ENCODE measurements at regions not wholly inside any gene's neighbourhood (a gene's known extent, or its start where the extent isn't known, plus 50 kb on each side); places are given as distances from the start of the nearest gene placed in this dataset.

DNA sequence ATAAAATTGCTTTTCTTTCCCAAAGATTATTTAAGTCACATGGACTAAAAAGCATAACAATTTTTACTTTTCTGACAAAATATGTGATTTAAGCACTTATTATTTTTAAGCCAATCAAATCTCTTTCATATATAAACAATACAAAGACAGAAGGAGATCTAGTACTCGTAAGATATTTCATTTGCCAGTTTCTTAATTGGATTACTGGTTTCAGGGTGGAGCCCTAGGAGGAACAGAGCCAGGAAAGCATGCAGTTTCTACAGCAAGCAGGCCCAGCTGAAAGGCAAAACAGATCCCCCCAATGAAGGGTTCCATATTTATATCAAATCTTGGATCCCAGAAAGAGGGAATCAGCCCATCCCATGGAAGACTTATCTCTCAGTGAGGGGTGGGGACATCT is 177.0 kb downstream of the KIF18A start:
- no peak for DNase-seq
- Histone ChIP-seq H3K4me3 (ENCODE audit: low read length in 2 of 2) (no peak overlapping the region), H3K36me3 (ENCODE audit: control insufficient read depth in 1 of 2, insufficient read depth in 2 of 2, low read length in 1 of 2) (no peaks in the 10 kb centered on the region), H3K27ac (ENCODE audit: low read depth in 1 of 2, low read length in 2 of 2) (no peak overlapping the region), H3K9me3 (ENCODE audit: control insufficient read depth, low read length) (no peaks in the 10 kb centered on the region), H3K27me3 (ENCODE audit: control insufficient read depth in 1 of 2, insufficient read depth in 2 of 2, low read length in 1 of 2) (no peaks in the 10 kb centered on the region), H3K4me1 (ENCODE audit: control insufficient read depth in 1 of 2, insufficient read depth in 2 of 2, low read length in 2 of 2) (no peaks in the 10 kb centered on the region)
- intact Hi-C loops (cut with DNase I): no loop called here
- no peak for ATAC-seq (ENCODE audit: low FRiP score)
- WGBS, 2 donors: 29 to 40% methylated on average over 1 of the region's 1 CpG

DNA sequence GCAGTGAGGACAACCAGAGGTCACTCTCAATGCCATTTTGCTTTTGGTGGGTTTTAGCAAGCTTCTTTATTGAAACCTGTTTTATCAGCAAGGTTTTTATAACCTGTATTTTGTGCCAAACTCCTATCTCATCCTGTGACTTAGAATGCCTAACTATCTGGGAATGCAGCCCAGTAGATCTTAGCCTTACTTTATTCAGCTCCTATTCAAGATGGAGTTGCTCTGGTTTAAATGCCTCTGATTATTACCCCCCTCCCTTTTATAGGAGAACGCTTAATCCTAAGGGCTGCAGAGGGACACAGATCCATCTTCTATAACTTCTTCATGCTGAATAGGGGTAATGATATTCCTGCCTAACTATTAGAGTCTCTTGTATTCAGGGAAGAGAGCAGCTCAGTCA is 179.1 kb downstream of the KIF18A start:
- Histone ChIP-seq H3K27me3 (ENCODE audit: control insufficient read depth in 1 of 2, insufficient read depth in 2 of 2, low read length in 1 of 2) (no peaks in the 10 kb centered on the region), H3K4me3 (ENCODE audit: low read length in 2 of 2) (no peak overlapping the region), H3K4me1 (ENCODE audit: control insufficient read depth in 1 of 2, insufficient read depth in 2 of 2, low read length in 2 of 2) (no peaks in the 10 kb centered on the region), H3K9me3 (ENCODE audit: control insufficient read depth, low read length) (no peaks in the 10 kb centered on the region), H3K36me3 (ENCODE audit: control insufficient read depth in 1 of 2, insufficient read depth in 2 of 2, low read length in 1 of 2) (no peaks in the 10 kb centered on the region), H3K27ac (ENCODE audit: low read depth in 1 of 2, low read length in 2 of 2) (no peak overlapping the region)
- ATAC-seq (ENCODE audit: low FRiP score) (no peak), DNase-seq (no peak)
- intact Hi-C loops (cut with DNase I): no loop called here
- 75 to 79% methylated on average over 1 of the region's 1 CpG for WGBS, 2 donors

DNA sequence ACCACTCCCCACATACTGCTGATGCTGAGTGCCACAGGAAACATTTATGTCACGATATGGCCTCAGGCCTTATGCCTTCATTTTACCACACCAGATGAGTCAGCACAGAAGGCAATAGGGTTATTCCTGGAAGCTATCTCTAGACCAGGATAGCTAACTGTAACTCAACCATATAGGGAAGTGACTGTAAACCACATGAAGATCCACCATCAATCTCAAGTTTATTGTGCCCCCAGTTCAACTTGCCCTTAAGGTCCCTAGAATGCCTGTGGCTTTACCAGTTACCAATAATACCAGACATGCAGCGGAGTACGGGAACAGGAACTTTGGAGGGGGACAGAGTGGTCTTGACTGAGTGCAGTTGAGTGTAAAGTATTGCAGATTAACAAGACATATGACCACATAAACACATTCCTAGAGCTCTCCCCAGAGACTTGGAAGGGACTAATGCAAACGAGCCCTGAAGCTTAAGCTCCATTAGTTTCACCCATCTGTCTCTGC is 180.9 kb downstream of the KIF18A start:
- H3K27ac ChIP-seq (ENCODE audit: low read depth in 1 of 2, low read length in 2 of 2): no peak overlapping the region
- intact Hi-C loops (cut with DNase I): no loop called here
- no peaks in the 10 kb centered on the region for H3K36me3 ChIP-seq (ENCODE audit: control insufficient read depth in 1 of 2, insufficient read depth in 2 of 2, low read length in 1 of 2)
- H3K4me1 ChIP-seq (ENCODE audit: control insufficient read depth in 1 of 2, insufficient read depth in 2 of 2, low read length in 2 of 2): no peaks in the 10 kb centered on the region
- ATAC-seq (ENCODE audit: low FRiP score) (no peak), DNase-seq (no peak)
- H3K27me3 ChIP-seq (ENCODE audit: control insufficient read depth in 1 of 2, insufficient read depth in 2 of 2, low read length in 1 of 2): no peaks in the 10 kb centered on the region
- H3K4me3 ChIP-seq (ENCODE audit: low read length in 2 of 2): no peak overlapping the region
- 55 to 63% methylated on average over 4 of the region's 4 CpGs for WGBS, 2 donors
- no peaks in the 10 kb centered on the region for H3K9me3 ChIP-seq (ENCODE audit: control insufficient read depth, low read length)

DNA sequence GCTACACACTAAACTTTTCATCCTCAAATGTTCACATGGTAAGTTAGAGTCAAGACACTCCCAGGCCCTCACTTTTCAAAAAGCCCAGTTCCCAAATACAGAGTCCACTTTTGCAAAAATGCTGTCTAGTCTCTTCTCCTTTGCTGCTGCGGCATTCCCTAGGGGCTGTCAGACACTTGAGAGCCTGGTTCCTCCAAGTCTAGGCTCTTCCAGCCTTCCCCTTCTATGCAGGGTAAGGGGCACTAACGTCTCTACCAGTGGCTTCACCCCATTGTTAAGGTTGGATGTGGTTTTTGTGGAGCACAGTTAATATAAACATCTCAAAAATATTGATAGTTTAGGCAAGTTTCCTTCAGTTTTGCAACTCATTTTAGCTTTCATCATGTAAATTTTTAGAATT is 181.5 kb downstream of the KIF18A start:
- no peaks in the 10 kb centered on the region for H3K4me1 ChIP-seq (ENCODE audit: control insufficient read depth in 1 of 2, insufficient read depth in 2 of 2, low read length in 2 of 2)
- no peak overlapping the region for H3K27ac ChIP-seq (ENCODE audit: low read depth in 1 of 2, low read length in 2 of 2)
- DNase-seq (no peak), ATAC-seq (ENCODE audit: low FRiP score) (no peak)
- H3K9me3 ChIP-seq (ENCODE audit: control insufficient read depth, low read length): no peaks in the 10 kb centered on the region
- no peak overlapping the region for H3K4me3 ChIP-seq (ENCODE audit: low read length in 2 of 2)
- H3K36me3 ChIP-seq (ENCODE audit: control insufficient read depth in 1 of 2, insufficient read depth in 2 of 2, low read length in 1 of 2): no peaks in the 10 kb centered on the region
- 76 to 77% methylated on average over 2 of the region's 2 CpGs for WGBS, 2 donors
- intact Hi-C loops (cut with DNase I): no loop called here
- no peaks in the 10 kb centered on the region for H3K27me3 ChIP-seq (ENCODE audit: control insufficient read depth in 1 of 2, insufficient read depth in 2 of 2, low read length in 1 of 2)

DNA sequence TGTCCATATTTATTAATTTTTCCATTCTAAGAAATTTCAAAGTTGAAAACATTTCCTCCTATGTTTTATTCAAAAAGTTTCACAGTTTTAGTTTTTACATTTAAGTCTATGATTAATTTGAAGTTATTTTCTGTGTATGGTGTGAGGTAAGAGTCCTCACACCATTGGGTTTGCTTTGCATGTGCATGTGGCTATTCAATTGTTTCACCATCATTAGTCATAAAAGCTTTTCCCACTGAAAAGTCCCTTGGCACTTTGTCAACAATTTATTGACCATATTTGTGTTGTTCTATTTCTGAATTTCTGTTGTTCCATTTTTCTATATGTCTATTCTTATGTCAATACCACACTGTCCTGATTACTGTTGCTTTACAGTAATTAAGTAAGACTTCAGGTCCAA is 186.5 kb downstream of the KIF18A start:
- Histone ChIP-seq H3K4me3 (ENCODE audit: low read length in 2 of 2) (no peak overlapping the region), H3K4me1 (ENCODE audit: control insufficient read depth in 1 of 2, insufficient read depth in 2 of 2, low read length in 2 of 2) (no peaks in the 10 kb centered on the region), H3K9me3 (ENCODE audit: control insufficient read depth, low read length) (no peaks in the 10 kb centered on the region), H3K36me3 (ENCODE audit: control insufficient read depth in 1 of 2, insufficient read depth in 2 of 2, low read length in 1 of 2) (no peaks in the 10 kb centered on the region), H3K27me3 (ENCODE audit: control insufficient read depth in 1 of 2, insufficient read depth in 2 of 2, low read length in 1 of 2) (no peaks in the 10 kb centered on the region), H3K27ac (ENCODE audit: low read depth in 1 of 2, low read length in 2 of 2) (no peak overlapping the region)
- no peak for DNase-seq
- ATAC-seq (ENCODE audit: low FRiP score): no peak
- intact Hi-C loops (cut with DNase I): no loop called here

DNA sequence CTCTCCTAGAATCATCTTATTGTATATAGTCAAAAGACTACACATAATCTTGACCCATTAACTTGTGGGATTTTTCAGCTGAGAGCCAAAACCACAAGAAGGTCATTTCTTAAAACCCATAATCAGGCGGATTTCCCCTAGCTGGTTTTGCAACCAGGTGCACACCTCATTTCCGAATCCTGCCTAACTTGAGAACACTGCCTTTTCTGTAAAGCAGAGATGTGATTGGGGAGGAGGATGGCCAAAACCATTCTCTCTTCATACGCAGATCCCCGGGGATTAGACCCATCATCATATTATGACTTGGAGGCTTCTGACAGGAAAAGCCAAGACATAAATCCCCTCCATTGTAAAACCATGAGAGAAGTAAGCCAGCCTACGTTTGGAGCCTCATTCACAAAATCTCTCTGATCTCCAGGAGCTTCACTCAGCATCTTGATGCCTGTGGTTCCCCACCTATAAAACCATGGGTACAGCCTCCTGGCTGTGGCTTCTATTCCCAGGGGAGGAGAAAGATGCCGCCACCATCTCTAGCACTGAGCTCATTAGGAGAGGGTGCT is 191.3 kb downstream of the KIF18A start:
- H3K36me3 ChIP-seq (ENCODE audit: control insufficient read depth in 1 of 2, insufficient read depth in 2 of 2, low read length in 1 of 2): no peaks in the 10 kb centered on the region
- no peak for DNase-seq
- no peak for ATAC-seq (ENCODE audit: low FRiP score)
- H3K4me3 ChIP-seq (ENCODE audit: low read length in 2 of 2): no peak overlapping the region
- no peak overlapping the region for H3K27ac ChIP-seq (ENCODE audit: low read depth in 1 of 2, low read length in 2 of 2)
- no peaks in the 10 kb centered on the region for H3K9me3 ChIP-seq (ENCODE audit: control insufficient read depth, low read length)
- H3K27me3 ChIP-seq (ENCODE audit: control insufficient read depth in 1 of 2, insufficient read depth in 2 of 2, low read length in 1 of 2): no peaks in the 10 kb centered on the region
- H3K4me1 ChIP-seq (ENCODE audit: control insufficient read depth in 1 of 2, insufficient read depth in 2 of 2, low read length in 2 of 2): no peaks in the 10 kb centered on the region
- intact Hi-C loops (cut with DNase I): no loop called here
- WGBS, 2 donors: 77 to 82% methylated on average over 6 of the region's 6 CpGs

DNA sequence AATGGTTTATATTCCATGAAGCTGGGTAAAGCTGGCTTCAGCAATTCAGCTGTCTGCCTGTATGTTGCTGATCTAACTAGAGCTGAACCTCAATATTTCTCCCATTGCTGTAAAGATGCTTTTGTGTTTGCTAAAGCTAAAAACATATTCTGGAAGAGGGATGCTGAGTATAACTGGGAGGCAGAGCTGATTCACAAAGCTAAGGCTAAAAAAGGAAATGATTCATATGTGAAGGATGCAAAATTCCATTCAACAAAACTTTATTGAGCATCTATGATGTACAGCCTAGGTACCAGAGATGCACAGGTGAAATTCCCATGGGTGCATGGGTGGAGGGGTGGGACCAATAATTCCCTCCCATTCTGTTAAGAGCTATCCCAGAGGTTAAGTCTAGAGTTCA is 193.9 kb downstream of the KIF18A start:
- no peaks in the 10 kb centered on the region for H3K9me3 ChIP-seq (ENCODE audit: control insufficient read depth, low read length)
- ATAC-seq (ENCODE audit: low FRiP score) (no peak), DNase-seq (no peak)
- H3K4me1 ChIP-seq (ENCODE audit: control insufficient read depth in 1 of 2, insufficient read depth in 2 of 2, low read length in 2 of 2): no peaks in the 10 kb centered on the region
- no peak overlapping the region for H3K27ac ChIP-seq (ENCODE audit: low read depth in 1 of 2, low read length in 2 of 2)
- H3K4me3 ChIP-seq (ENCODE audit: low read length in 2 of 2): no peak overlapping the region
- H3K27me3 ChIP-seq (ENCODE audit: control insufficient read depth in 1 of 2, insufficient read depth in 2 of 2, low read length in 1 of 2): no peaks in the 10 kb centered on the region
- H3K36me3 ChIP-seq (ENCODE audit: control insufficient read depth in 1 of 2, insufficient read depth in 2 of 2, low read length in 1 of 2): no peaks in the 10 kb centered on the region
- intact Hi-C loops (cut with DNase I): no loop called here

DNA sequence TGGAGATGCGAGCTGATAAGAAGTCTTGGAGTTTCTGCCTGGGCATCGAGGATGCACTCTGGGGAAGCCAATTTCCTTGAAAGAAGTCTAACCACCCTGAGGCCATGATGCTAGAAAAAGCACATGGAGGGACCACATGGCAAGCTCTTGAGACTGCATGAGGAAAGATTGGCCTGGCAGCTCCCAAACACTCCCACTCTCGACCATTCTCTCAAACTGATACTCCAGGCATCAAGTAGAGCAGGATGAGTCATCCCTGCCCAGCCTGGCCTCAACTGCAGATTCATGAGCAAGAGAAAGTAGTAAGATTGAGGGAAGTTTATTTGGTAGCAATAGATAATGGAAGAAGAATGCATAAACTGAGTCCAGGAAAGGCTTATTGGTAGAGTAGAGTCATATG is 194.3 kb downstream of the KIF18A start:
- Histone ChIP-seq H3K9me3 (ENCODE audit: control insufficient read depth, low read length) (no peaks in the 10 kb centered on the region), H3K36me3 (ENCODE audit: control insufficient read depth in 1 of 2, insufficient read depth in 2 of 2, low read length in 1 of 2) (no peaks in the 10 kb centered on the region), H3K4me1 (ENCODE audit: control insufficient read depth in 1 of 2, insufficient read depth in 2 of 2, low read length in 2 of 2) (no peaks in the 10 kb centered on the region), H3K4me3 (ENCODE audit: low read length in 2 of 2) (no peak overlapping the region), H3K27me3 (ENCODE audit: control insufficient read depth in 1 of 2, insufficient read depth in 2 of 2, low read length in 1 of 2) (no peaks in the 10 kb centered on the region), H3K27ac (ENCODE audit: low read depth in 1 of 2, low read length in 2 of 2) (no peak overlapping the region)
- intact Hi-C loops (cut with DNase I): no loop called here
- WGBS, 2 donors: 73 to 81% methylated on average over 3 of the region's 3 CpGs
- ATAC-seq (ENCODE audit: low FRiP score) (no peak), DNase-seq (no peak)

DNA sequence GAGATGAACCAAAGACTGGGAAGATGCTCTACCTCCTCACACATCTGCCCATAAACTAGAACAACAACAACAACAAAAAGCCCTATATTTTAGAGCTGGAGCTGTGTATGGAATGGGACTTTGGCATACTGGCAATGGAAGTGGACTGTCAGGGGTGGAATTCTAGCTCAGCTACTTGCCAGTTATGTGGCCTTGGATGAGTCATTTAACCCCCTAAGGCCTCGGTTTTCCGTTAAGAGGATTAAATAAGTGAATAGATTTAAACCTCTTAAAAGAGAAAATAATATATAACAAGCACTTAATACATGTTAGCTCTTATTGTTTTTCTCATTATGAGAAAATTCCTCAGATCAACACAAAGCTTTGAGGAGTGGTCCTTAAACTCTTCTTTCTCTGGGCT is 195.0 kb downstream of the KIF18A start:
- WGBS, 2 donors: 75 to 79% methylated on average over 2 of the region's 2 CpGs
- intact Hi-C loops (cut with DNase I): no loop called here
- Histone ChIP-seq H3K27ac (ENCODE audit: low read depth in 1 of 2, low read length in 2 of 2) (no peak overlapping the region), H3K9me3 (ENCODE audit: control insufficient read depth, low read length) (peaks cover under 1% of the 10 kb centered on the region), H3K27me3 (ENCODE audit: control insufficient read depth in 1 of 2, insufficient read depth in 2 of 2, low read length in 1 of 2) (no peaks in the 10 kb centered on the region), H3K36me3 (ENCODE audit: control insufficient read depth in 1 of 2, insufficient read depth in 2 of 2, low read length in 1 of 2) (no peaks in the 10 kb centered on the region), H3K4me1 (ENCODE audit: control insufficient read depth in 1 of 2, insufficient read depth in 2 of 2, low read length in 2 of 2) (no peaks in the 10 kb centered on the region), H3K4me3 (ENCODE audit: low read length in 2 of 2) (no peak overlapping the region)
- DNase-seq: no peak
- ATAC-seq (ENCODE audit: low FRiP score): no peak
